ENCODE measurements at regions not wholly inside any gene's neighbourhood (a gene's known extent, or its start where the extent isn't known, plus 50 kb on each side); places are given as distances from the start of the nearest gene placed in this dataset.

- DNase-seq (ENCODE audit: low read depth, low spot score) (no peak), ATAC-seq (no peak)
- Histone ChIP-seq H3K9me3 (ENCODE audit: control insufficient read depth, insufficient read depth, low read depth, low read length) (no peaks in the 10 kb centered on the region), H3K4me1 (ENCODE audit: control insufficient read depth, insufficient read depth, low read length) (no peaks in the 10 kb centered on the region), H3K27me3 (ENCODE audit: control insufficient read depth, insufficient read depth, low read length) (no peaks in the 10 kb centered on the region), H3K4me3 (ENCODE audit: low read depth in 2 of 2, low read length in 2 of 2) (no peak overlapping the region), H3K36me3 (ENCODE audit: control insufficient read depth, insufficient read depth, low read length) (no peaks in the 10 kb centered on the region), H3K27ac (ENCODE audit: low read length) (no peak overlapping the region)
- no TSS peak for BruUV-seq (replicated peaks)
- intact Hi-C loops (cut with micrococcal nuclease; ENCODE audit: unreplicated experiment) = no loop called here
- TF ChIP-seq REST (IDR thresholded peaks at IDR 0.05; ENCODE audit: insufficient read depth in 1 of 2, low read depth in 2 of 2, low read length in 1 of 2) = no peak
- no peak for TF ChIP-seq CTCF (IDR thresholded peaks at IDR 0.05)
- TF ChIP-seq POLR2AphosphoS5 (IDR thresholded peaks at IDR 0.05; ENCODE audit: low read depth, low read length) = no peak
- no peak for TF ChIP-seq SIN3A (IDR thresholded peaks at IDR 0.05; ENCODE audit: borderline replicate concordance, insufficient read depth, low read depth, low read length)
- TF ChIP-seq TCF7L2 (IDR thresholded peaks at IDR 0.05; ENCODE audit: low read depth, low read length) = no peak
- CTCF ChIA-PET = no interaction called here
- POLR2A ChIA-PET = no interaction called here
- in situ Hi-C loops (cut with HindIII; ENCODE audit: low pct_unique_long_range_greater_than_20kb, low sequenced_read_pairs) = no loop called here
These were observed 291.1 kb upstream of the BTBD3 start for GRCh38 chr20:11626551-11626950.

- Histone ChIP-seq H3K27me3 (ENCODE audit: control insufficient read depth, insufficient read depth, low read length) (no peaks in the 10 kb centered on the region), H3K4me3 (ENCODE audit: low read depth in 2 of 2, low read length in 2 of 2) (no peak overlapping the region), H3K27ac (ENCODE audit: low read length) (no peak overlapping the region), H3K36me3 (ENCODE audit: control insufficient read depth, insufficient read depth, low read length) (no peaks in the 10 kb centered on the region), H3K4me1 (ENCODE audit: control insufficient read depth, insufficient read depth, low read length) (no peaks in the 10 kb centered on the region), H3K9me3 (ENCODE audit: control insufficient read depth, insufficient read depth, low read depth, low read length) (no peaks in the 10 kb centered on the region)
- in situ Hi-C loops (cut with HindIII; ENCODE audit: low pct_unique_long_range_greater_than_20kb, low sequenced_read_pairs) (no loop called here), intact Hi-C loops (cut with micrococcal nuclease; ENCODE audit: unreplicated experiment) (no loop called here)
- ChIA-PET POLR2A (no interaction called here), CTCF (no interaction called here)
- no TSS peak for BruUV-seq (replicated peaks)
- TF ChIP-seq CTCF (IDR thresholded peaks at IDR 0.05) = no peak
- TF ChIP-seq POLR2AphosphoS5 (IDR thresholded peaks at IDR 0.05; ENCODE audit: low read depth, low read length) = no peak
- TF ChIP-seq REST (IDR thresholded peaks at IDR 0.05; ENCODE audit: insufficient read depth in 1 of 2, low read depth in 2 of 2, low read length in 1 of 2) = no peak
- TF ChIP-seq SIN3A (IDR thresholded peaks at IDR 0.05; ENCODE audit: borderline replicate concordance, insufficient read depth, low read depth, low read length) = no peak
- no peak for TF ChIP-seq TCF7L2 (IDR thresholded peaks at IDR 0.05; ENCODE audit: low read depth, low read length)
- DNase-seq (ENCODE audit: low read depth, low spot score) (no peak), ATAC-seq (no peak)
These were observed 274.8 kb upstream of the BTBD3 start for GRCh38 chr20:11642866-11643265.

All from Panc1 (cell line).